ENCODE measurements at regions not wholly inside any gene's neighbourhood (a gene's known extent, or its start where the extent isn't known, plus 50 kb on each side); places are given as distances from the start of the nearest gene placed in this dataset.
A peak's percentile ranks its signal among the peaks of the same experiment; 100 is the strongest.

GRCh38 chr5:168214886-168215285 is 76.6 kb upstream of the WWC1 start:
- intact Hi-C loops (cut with micrococcal nuclease): no loop called here
- POLR2A ChIA-PET (ENCODE audit: partially characterized antibody): no interaction called here

DNA sequence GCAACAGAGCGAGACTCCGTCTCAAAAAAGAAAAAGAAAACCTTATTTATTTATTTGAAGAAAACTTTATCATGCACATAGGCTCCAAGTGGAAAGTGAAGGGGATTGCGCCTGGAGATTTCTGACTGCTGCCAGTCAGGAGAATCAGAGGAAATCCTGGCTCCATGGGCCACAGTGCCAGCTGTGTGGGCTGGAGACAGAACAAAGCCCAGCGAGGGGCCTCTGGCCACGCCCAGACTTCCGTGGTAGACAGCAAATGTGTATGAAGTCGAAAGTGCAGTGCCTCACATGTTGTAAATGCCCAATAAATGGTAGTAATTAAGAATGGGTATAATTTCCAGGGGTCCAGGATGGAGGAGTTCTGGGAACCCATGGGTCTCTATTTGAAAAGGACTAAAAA is 75.8 kb upstream of the WWC1 start:
- no peaks in the 10 kb centered on the region for H3K4me1 ChIP-seq (ENCODE audit: insufficient read depth, low read length)
- H3K27ac ChIP-seq (ENCODE audit: low read depth, low read length): no peak overlapping the region
- H3K9me3 ChIP-seq (ENCODE audit: control insufficient read depth in 1 of 2, low read length in 2 of 2): no peaks in the 10 kb centered on the region
- Mint-ChIP-seq H3K4me3 (no peak overlapping the region), H3K27me3 (peaks cover 0 to 3% of the 10 kb centered on the region in 2 donors), H3K9me3 (no peaks in the 10 kb centered on the region), H3K36me3 (no peaks in the 10 kb centered on the region), H3K4me1 (peaks cover 0 to 5% (median under 1%) of the 10 kb centered on the region in 4 donors), H3K27ac (no peak overlapping the region)
- no peaks in the 10 kb centered on the region for H3K36me3 ChIP-seq (ENCODE audit: insufficient read depth, low read length)
- no peak for DNase-seq
- POLR2A ChIA-PET (ENCODE audit: partially characterized antibody): no interaction called here
- H3K27me3 ChIP-seq (ENCODE audit: insufficient read depth, low read length): no peaks in the 10 kb centered on the region
- intact Hi-C loops (cut with micrococcal nuclease): no loop called here
- no peak overlapping the region for H3K4me3 ChIP-seq (ENCODE audit: low read length in 2 of 2)
- CTCF ChIA-PET (ENCODE audit: partially characterized antibody): no interaction called here

More at GRCh38 chr5:168214886-168215285, 76.6 kb upstream of the WWC1 start:
- Mint-ChIP-seq H3K4me3 (no peak overlapping the region), H3K27me3 (peaks cover 0 to 2% of the 10 kb centered on the region in 2 donors), H3K9me3 (no peaks in the 10 kb centered on the region), H3K4me1 (peaks cover 0 to 4% (median under 1%) of the 10 kb centered on the region in 4 donors), H3K27ac (no peak overlapping the region), H3K36me3 (no peaks in the 10 kb centered on the region)
- no peak overlapping the region for H3K27ac ChIP-seq (ENCODE audit: low read depth, low read length)
- H3K4me3 ChIP-seq (ENCODE audit: low read length in 2 of 2): no peak overlapping the region
- CTCF ChIA-PET (ENCODE audit: partially characterized antibody): no interaction called here
- DNase-seq: no peak
- H3K36me3 ChIP-seq (ENCODE audit: insufficient read depth, low read length): no peaks in the 10 kb centered on the region
- H3K9me3 ChIP-seq (ENCODE audit: control insufficient read depth in 1 of 2, low read length in 2 of 2): no peaks in the 10 kb centered on the region
- no peaks in the 10 kb centered on the region for H3K4me1 ChIP-seq (ENCODE audit: insufficient read depth, low read length)
- H3K27me3 ChIP-seq (ENCODE audit: insufficient read depth, low read length): no peaks in the 10 kb centered on the region

- H3K27me3 Mint-ChIP-seq: peaks cover 0 to 3% of the 10 kb centered on the region in 2 donors
Measured at GRCh38 chr5:168216989-168217388, 74.5 kb upstream of the WWC1 start.

GRCh38 chr5:168217497-168217896 is 73.9 kb upstream of the WWC1 start:
- intact Hi-C loops (cut with micrococcal nuclease): no loop called here
- H3K4me3 ChIP-seq (ENCODE audit: low read length in 2 of 2): no peak overlapping the region
- H3K9me3 ChIP-seq (ENCODE audit: control insufficient read depth in 1 of 2, low read length in 2 of 2): no peaks in the 10 kb centered on the region
- Mint-ChIP-seq H3K4me1 (peaks cover 0 to 5% (median under 1%) of the 10 kb centered on the region in 4 donors), H3K9me3 (no peaks in the 10 kb centered on the region), H3K4me3 (no peak overlapping the region), H3K36me3 (no peaks in the 10 kb centered on the region), H3K27ac (no peak overlapping the region), H3K27me3 (peaks cover 0 to 3% of the 10 kb centered on the region in 2 donors)
- H3K27ac ChIP-seq (ENCODE audit: low read depth, low read length): no peak overlapping the region
- no peaks in the 10 kb centered on the region for H3K27me3 ChIP-seq (ENCODE audit: insufficient read depth, low read length)
- no peaks in the 10 kb centered on the region for H3K36me3 ChIP-seq (ENCODE audit: insufficient read depth, low read length)
- ChIA-PET CTCF (ENCODE audit: partially characterized antibody) (interaction anchor here (1.2 to 1.9 kb wide), 4 partner anchors 10 to 495 kb away, joined by 3 to 6 read pairs (median 4); no protein-coding TSS in a partner anchor), POLR2A (ENCODE audit: partially characterized antibody) (no interaction called here)
- DNase-seq: no peak
- H3K4me1 ChIP-seq (ENCODE audit: insufficient read depth, low read length): no peaks in the 10 kb centered on the region

More at GRCh38 chr5:168216989-168217388, 74.5 kb upstream of the WWC1 start:
- Histone ChIP-seq H3K9me3 (ENCODE audit: control insufficient read depth in 1 of 2, low read length in 2 of 2) (no peaks in the 10 kb centered on the region), H3K27me3 (ENCODE audit: insufficient read depth, low read length) (no peaks in the 10 kb centered on the region), H3K4me3 (ENCODE audit: low read length in 2 of 2) (no peak overlapping the region), H3K4me1 (ENCODE audit: insufficient read depth, low read length) (no peaks in the 10 kb centered on the region), H3K27ac (ENCODE audit: low read depth, low read length) (no peak overlapping the region), H3K36me3 (ENCODE audit: insufficient read depth, low read length) (no peaks in the 10 kb centered on the region)
- peaks cover 0 to 5% (median under 1%) of the 10 kb centered on the region in 4 donors for H3K4me1 Mint-ChIP-seq
- no peak for DNase-seq
- no peak overlapping the region for H3K27ac Mint-ChIP-seq
- no peaks in the 10 kb centered on the region for H3K36me3 Mint-ChIP-seq
- H3K9me3 Mint-ChIP-seq: no peaks in the 10 kb centered on the region
- intact Hi-C loops (cut with micrococcal nuclease): no loop called here
- POLR2A ChIA-PET (ENCODE audit: partially characterized antibody): no interaction called here
- no peak overlapping the region for H3K4me3 Mint-ChIP-seq
- CTCF ChIA-PET (ENCODE audit: partially characterized antibody): interaction anchor here (1.2 to 1.9 kb wide), 4 partner anchors 11 to 495 kb away, joined by 3 to 6 read pairs (median 4); no protein-coding TSS in a partner anchor

- no peak overlapping the region for H3K27ac ChIP-seq (ENCODE audit: low read depth, low read length)
- ChIA-PET CTCF (ENCODE audit: partially characterized antibody) (interaction anchor here (0.6 to 4.5 kb wide), 19 partner anchors 8 to 500 kb away, joined by 3 to 47 read pairs (median 5); no protein-coding TSS in a partner anchor), POLR2A (ENCODE audit: partially characterized antibody) (no interaction called here)
- no peaks in the 10 kb centered on the region for H3K36me3 ChIP-seq (ENCODE audit: insufficient read depth, low read length)
- no peak overlapping the region for H3K4me3 ChIP-seq (ENCODE audit: low read length in 2 of 2)
- Mint-ChIP-seq H3K4me3 (no peak overlapping the region), H3K9me3 (no peaks in the 10 kb centered on the region), H3K36me3 (no peaks in the 10 kb centered on the region), H3K27me3 (peaks cover 2 to 3% of the 10 kb centered on the region in 2 donors), H3K27ac (peak overlapping the region in 1 of 7 donors; percentile 62), H3K4me1 (peaks cover 0 to 5% (median under 1%) of the 10 kb centered on the region in 4 donors)
- no peaks in the 10 kb centered on the region for H3K27me3 ChIP-seq (ENCODE audit: insufficient read depth, low read length)
- intact Hi-C loops (cut with micrococcal nuclease): loop anchor here (1.0 kb wide), 1 partner anchor 104 kb away; no protein-coding TSS in a partner anchor
- H3K9me3 ChIP-seq (ENCODE audit: control insufficient read depth in 1 of 2, low read length in 2 of 2): no peaks in the 10 kb centered on the region
- no peaks in the 10 kb centered on the region for H3K4me1 ChIP-seq (ENCODE audit: insufficient read depth, low read length)
- DNase-seq: no peak
Measured at GRCh38 chr5:168218746-168219145, 72.7 kb upstream of the WWC1 start.

DNA sequence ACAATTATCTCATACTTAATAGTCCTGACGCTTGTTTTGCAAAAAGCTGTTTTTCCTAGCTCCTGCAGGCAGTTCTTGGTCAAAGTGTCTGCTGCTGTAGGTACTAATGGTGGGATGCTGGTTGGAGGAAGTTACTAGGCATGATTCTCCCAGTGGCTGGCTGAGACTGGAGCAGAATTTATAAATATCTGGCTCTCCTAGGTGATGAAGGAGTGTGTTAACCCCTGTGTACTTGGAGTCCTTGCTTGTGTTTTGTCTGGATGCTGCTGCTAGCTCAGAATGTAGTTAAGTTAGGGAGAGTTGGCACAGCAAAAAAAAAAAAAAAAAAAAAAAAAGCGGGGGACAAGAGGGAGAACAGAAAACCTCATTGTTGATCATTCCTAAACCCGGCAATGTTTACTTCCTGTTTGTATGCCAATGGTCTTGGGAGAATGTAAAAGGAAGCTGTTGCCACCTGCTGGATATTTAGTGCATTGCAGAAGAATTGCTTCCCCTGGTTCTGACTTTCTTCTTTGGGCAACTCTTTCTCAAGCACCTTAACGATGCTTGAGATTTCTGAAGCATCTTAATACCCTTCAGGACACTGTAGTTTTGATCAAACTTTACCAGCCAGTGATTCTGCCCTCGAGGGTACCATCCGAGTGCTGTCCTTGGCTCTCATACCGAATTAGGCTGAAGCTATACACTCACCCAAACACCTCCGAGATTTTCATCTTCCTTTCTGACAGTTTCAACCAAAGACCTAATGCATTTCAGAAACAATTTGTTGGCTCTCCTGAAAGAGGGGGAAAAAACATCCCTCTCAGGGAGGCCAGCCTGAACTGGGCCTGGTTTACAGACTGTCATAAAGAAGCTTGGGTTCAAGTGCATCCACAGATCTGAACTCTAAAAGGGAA is 71.7 kb upstream of the WWC1 start:
- Histone ChIP-seq H3K9me3 (ENCODE audit: control insufficient read depth in 1 of 2, low read length in 2 of 2) (no peaks in the 10 kb centered on the region), H3K27ac (ENCODE audit: low read depth, low read length) (no peak overlapping the region), H3K27me3 (ENCODE audit: insufficient read depth, low read length) (no peaks in the 10 kb centered on the region), H3K4me1 (ENCODE audit: insufficient read depth, low read length) (no peaks in the 10 kb centered on the region), H3K4me3 (ENCODE audit: low read length in 2 of 2) (no peak overlapping the region), H3K36me3 (ENCODE audit: insufficient read depth, low read length) (no peaks in the 10 kb centered on the region)
- Mint-ChIP-seq H3K27me3 (peaks cover 2 to 3% of the 10 kb centered on the region in 2 donors), H3K4me3 (peak overlapping the region in 5 of 8 donors; percentile 27 to 49 (median 42)), H3K9me3 (no peaks in the 10 kb centered on the region), H3K36me3 (no peaks in the 10 kb centered on the region), H3K27ac (no peak overlapping the region), H3K4me1 (peaks cover 0 to 5% (median under 1%) of the 10 kb centered on the region in 4 donors)
- DNase-seq: peak in 4 of 5 donors; percentile 36 to 46 (median 41)
- ChIA-PET CTCF (ENCODE audit: partially characterized antibody) (interaction anchor here (0.6 to 4.5 kb wide), 29 partner anchors 8 to 1349 kb away, joined by 3 to 47 read pairs (median 5); no protein-coding TSS in a partner anchor), POLR2A (ENCODE audit: partially characterized antibody) (interaction anchor here (0.6 to 1.4 kb wide), 2 partner anchors 8 to 11 kb away, joined by 3 to 6 read pairs; no protein-coding TSS in a partner anchor)
- intact Hi-C loops (cut with micrococcal nuclease): loop anchor here (1.0 kb wide), 1 partner anchor 105 kb away; no protein-coding TSS in a partner anchor

- no peak overlapping the region for H3K27ac Mint-ChIP-seq
- ChIA-PET POLR2A (ENCODE audit: partially characterized antibody) (no interaction called here), CTCF (ENCODE audit: partially characterized antibody) (interaction anchor here (1.2 kb wide), 1 partner anchor 46 kb away, joined by 3 read pairs; no protein-coding TSS in a partner anchor)
- Histone ChIP-seq H3K27me3 (ENCODE audit: insufficient read depth, low read length) (no peaks in the 10 kb centered on the region), H3K36me3 (ENCODE audit: insufficient read depth, low read length) (no peaks in the 10 kb centered on the region), H3K4me3 (ENCODE audit: low read length in 2 of 2) (no peak overlapping the region), H3K27ac (ENCODE audit: low read depth, low read length) (no peak overlapping the region), H3K9me3 (ENCODE audit: control insufficient read depth in 1 of 2, low read length in 2 of 2) (no peaks in the 10 kb centered on the region), H3K4me1 (ENCODE audit: insufficient read depth, low read length) (peaks cover 12% of the 10 kb centered on the region)
- H3K9me3 Mint-ChIP-seq: no peaks in the 10 kb centered on the region
- peaks cover 3 to 4% of the 10 kb centered on the region in 2 donors for H3K27me3 Mint-ChIP-seq
- H3K36me3 Mint-ChIP-seq: no peaks in the 10 kb centered on the region
- intact Hi-C loops (cut with micrococcal nuclease): no loop called here
- no peak overlapping the region for H3K4me3 Mint-ChIP-seq
- peaks cover 0 to 27% (median 16%) of the 10 kb centered on the region in 4 donors for H3K4me1 Mint-ChIP-seq
- DNase-seq: no peak
Measured at GRCh38 chr5:168224085-168224484, 67.4 kb upstream of the WWC1 start.

Measured in CD4-positive, alpha-beta memory T cell (primary cell).